ENCODE measurements at regions not wholly inside any gene's neighbourhood (a gene's known extent, or its start where the extent isn't known, plus 50 kb on each side); places are given as distances from the start of the nearest gene placed in this dataset.

DNA sequence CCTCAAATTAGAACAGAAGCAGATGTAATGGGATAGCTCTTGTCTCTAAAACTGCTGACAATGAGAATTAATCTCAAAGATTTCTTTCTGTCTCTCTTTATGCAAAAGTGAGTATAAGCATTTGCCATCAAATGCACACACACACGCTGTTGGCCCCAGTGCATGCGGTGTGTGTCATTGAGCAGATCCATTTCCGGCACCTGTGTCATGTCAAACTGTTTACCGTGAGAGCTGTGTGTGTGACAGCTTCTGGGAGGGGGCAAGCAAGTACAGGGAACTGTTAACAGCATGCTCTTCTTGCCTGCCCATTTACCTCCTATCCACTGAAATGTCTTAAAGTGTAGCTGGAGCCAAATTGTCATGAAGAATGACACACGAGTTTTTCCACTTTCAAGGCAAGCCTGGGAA is 297.9 kb upstream of the FAT4 start:
- TF ChIP-seq MAX (IDR thresholded peaks at IDR 0.05; ENCODE audit: insufficient read depth, insufficient read length) (no peak), CTCF (IDR thresholded peaks at IDR 0.05; ENCODE audit: extremely low read depth in 1 of 2, insufficient read depth in 1 of 2, low read depth in 1 of 2, low read length in 2 of 2) (no peak), EZH2 (IDR thresholded peaks at IDR 0.05; ENCODE audit: borderline replicate concordance, low read depth, low read length, severe bottlenecking) (no peak), POLR2A (IDR thresholded peaks at IDR 0.05; ENCODE audit: low read depth, low read length) (no peak), FOS (IDR thresholded peaks at IDR 0.05; ENCODE audit: borderline replicate concordance, insufficient read depth, low read length) (no peak), POLR2AphosphoS5 (IDR thresholded peaks at IDR 0.05; ENCODE audit: insufficient read depth, low read depth, low read length) (no peak), MYC (IDR thresholded peaks at IDR 0.05; ENCODE audit: low read depth, low read length) (no peak)
